ENCODE measurements at regions not wholly inside any gene's neighbourhood (a gene's known extent, or its start where the extent isn't known, plus 50 kb on each side); places are given as distances from the start of the nearest gene placed in this dataset.
"Not testable (repeated sequence)": the region's sequence is repeated elsewhere in the genome, so short reads cannot be mapped to it uniquely, and the experiment has no call there.

DNA sequence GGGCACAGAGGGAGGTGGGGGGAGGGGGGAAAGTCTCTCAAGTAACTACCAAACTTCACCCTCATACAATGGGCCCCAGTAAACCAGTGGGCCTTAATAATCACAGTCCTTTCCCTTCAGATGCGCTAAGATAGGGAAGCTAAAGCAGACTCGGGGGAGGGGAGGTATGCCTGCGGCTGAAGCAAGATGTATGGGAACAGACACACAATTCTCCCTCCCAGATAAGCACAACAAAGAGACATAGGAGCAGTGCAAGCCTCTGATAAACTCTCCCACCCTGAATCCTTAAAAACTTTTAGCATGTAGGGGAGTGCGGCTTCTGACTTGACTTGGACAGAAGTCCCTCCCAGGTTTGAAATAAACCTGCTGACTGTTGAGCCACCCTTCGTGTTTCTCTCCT is 54.7 kb downstream of the PROP1 start:
- in situ Hi-C loops (cut with MboI; ENCODE audit: low sequenced_read_pairs): not testable (repeated sequence)

GRCh38 chr5:177939246-177940171 is 56.5 kb downstream of the PROP1 start:
- in situ Hi-C loops (cut with MboI; ENCODE audit: low sequenced_read_pairs): not testable (repeated sequence)

DNA sequence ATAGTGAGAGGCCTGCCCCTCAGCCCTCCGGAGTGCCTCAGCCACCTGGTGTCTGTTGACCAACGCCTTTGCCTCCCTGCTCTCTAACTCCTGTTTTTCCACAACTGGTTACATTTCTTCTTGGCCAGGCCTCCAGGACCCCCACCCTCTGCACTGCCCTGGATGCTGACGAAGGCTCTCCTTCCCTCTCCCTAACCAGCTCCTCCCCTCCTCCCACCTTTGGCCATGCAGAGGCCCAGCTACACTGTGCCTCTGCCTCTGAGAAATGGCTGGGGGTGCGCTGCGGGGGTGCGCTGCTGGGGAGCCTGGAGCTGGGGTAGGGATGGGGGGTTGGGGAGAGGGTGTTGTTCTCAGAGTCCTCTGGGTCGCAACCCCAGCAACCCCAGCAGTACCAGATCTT is 57.3 kb downstream of the PROP1 start:
- in situ Hi-C loops (cut with MboI; ENCODE audit: low sequenced_read_pairs): not testable (repeated sequence)

DNA sequence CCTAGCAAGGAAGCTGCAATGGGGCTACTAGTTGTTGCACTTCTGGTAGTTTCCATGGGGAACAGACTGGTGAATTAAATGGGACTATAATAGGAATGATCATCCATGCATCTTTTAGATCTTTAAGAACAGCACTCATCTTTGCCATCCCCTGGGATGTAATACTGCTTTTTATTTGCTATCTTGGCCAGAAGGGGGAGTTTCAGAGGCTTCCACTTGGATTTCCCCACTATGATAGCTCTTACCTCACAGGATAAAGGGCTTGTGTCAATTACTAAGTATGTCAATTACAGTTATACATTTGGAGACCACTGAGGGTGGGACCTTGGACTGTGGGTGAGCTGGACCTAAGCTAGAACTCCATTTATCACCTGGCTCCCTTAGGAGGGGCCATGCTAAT is 61.8 kb downstream of the PROP1 start:
- in situ Hi-C loops (cut with MboI; ENCODE audit: low sequenced_read_pairs): not testable (repeated sequence)

DNA sequence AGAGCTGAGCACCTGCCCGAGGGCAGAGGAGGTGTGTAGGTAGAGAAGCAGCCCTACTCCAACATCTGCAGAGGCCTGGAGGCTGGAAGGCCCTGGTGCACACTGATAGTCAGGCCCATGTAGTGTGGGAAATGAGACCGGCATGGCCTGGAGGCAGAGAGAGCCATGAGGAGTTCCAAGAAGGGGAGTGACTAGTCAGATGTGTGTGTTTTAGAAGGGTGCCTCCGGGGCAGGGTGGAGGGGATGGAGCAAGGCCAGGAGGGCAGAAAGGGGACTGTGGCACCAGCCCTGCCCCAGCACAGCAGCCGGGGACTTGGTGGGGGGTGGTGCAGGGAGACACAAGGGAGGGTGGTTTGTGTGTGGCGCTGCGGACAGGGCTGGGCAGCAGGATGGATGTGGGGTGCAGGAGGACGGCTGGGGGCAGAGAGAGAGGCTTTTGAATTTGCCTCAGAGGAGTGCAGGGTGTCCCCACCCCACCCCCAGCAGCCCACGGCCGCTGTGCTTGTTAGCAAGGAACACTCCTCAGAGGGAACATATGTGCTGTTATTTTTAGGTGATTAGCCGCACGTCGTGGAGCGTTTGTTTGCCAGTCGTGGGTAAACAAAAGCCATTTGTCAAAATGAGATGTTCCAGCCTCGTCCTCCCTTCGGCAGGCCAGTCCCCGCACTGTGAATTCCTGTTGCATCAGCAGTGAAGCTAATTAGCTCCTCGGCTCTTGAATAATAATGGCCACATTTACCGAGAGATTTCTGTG is 65.6 kb downstream of the PROP1 start:
- in situ Hi-C loops (cut with MboI; ENCODE audit: low sequenced_read_pairs): not testable (repeated sequence)

DNA sequence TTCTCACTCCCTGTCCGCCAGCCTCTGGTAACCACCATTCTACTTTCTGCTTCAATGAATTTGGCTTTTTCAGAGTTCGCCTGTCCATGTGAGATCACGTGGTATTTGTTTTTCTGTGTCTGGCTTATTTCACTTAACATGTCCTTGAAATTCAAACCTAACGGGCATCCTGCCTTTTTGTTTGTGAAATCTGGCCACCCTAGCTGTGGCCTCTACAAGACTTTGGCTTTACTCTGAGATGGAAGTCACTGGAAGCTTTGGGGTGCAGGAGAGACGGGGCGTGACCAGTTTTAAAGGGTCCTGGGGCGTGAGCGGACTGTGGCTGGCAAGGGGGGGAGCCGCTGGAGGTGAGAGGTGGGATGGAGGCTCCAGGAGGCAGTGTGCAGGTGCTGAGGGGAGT is 66.4 kb downstream of the PROP1 start:
- in situ Hi-C loops (cut with MboI; ENCODE audit: low sequenced_read_pairs): not testable (repeated sequence)

GRCh38 chr5:177927500-177927899 is 68.5 kb downstream of the PROP1 start:
- in situ Hi-C loops (cut with MboI; ENCODE audit: low sequenced_read_pairs): not testable (repeated sequence)

DNA sequence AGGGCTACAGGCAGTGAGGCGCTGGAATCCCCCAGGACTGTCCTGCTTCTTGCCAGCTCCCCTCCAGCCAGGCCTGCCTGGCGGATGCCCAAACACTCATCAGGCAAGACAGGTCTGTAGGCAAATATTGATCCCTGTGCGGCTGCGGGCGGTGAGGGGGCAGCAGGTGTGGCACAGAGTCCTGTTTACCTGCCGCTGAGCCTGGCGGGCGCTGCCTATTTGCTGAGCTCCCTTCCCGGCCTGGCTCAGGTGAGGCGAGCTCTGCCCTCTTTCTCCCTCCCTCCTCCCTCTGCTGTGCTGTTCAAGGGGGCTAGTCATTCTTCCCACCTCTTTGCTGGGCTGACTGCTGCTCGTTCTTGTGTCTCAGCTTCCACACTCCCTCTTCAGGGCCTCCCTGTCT is 71.5 kb downstream of the PROP1 start:
- in situ Hi-C loops (cut with MboI; ENCODE audit: low sequenced_read_pairs): loop anchor here (25.0 kb wide), 1 partner anchor 1987 kb away; no protein-coding TSS in a partner anchor

DNA sequence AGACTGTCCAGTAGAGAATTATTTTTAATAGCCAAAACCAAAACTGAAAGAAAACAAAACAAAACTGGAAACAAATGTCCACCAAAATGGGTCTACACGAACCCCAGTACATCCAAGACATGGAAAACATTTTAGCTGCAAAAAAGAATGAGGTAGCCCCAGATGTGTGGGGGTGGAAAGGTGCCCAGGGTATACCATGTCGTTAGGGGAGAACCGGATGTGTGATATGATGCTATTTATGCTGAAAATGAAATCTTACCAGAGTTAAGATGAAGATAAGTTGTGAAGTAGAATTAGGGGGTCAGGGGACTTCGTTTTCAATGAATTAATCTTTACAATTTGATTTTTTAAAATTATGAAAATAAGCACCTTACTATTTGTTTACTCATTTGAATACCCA is 72.2 kb downstream of the PROP1 start:
- in situ Hi-C loops (cut with MboI; ENCODE audit: low sequenced_read_pairs): loop anchor here (25.0 kb wide), 1 partner anchor 1987 kb away; no protein-coding TSS in a partner anchor

DNA sequence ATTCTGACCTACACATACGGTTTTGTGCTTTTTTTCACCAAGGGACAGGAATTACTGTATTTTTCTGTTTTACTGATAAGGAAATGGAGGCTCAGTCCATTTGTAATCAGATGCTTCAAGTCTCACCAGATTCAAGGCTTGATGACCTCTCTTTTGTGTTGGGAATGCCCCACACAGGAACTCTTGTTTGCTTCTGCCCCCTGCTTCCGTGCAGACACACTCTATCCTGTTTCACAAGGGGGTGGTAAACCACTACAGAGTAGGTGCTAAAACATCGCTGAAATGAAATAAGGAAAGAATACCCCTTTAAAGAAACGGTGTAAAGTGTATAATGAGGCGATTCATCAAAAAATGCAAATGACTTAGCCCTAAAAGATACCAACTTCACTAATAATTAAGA is 72.9 kb downstream of the PROP1 start:
- in situ Hi-C loops (cut with MboI; ENCODE audit: low sequenced_read_pairs): loop anchor here (25.0 kb wide), 1 partner anchor 1986 kb away; no protein-coding TSS in a partner anchor

- in situ Hi-C loops (cut with MboI; ENCODE audit: low sequenced_read_pairs): loop anchor here (25.0 kb wide), 1 partner anchor 1972 kb away; no protein-coding TSS in a partner anchor
Observed at GRCh38 chr5:177909261-177909660, 86.8 kb downstream of the PROP1 start.

GRCh38 chr5:177902806-177903205 is 93.2 kb downstream of the PROP1 start:
- in situ Hi-C loops (cut with MboI; ENCODE audit: low sequenced_read_pairs): loop anchor here (25.0 kb wide), 1 partner anchor 1966 kb away; no protein-coding TSS in a partner anchor

- in situ Hi-C loops (cut with MboI; ENCODE audit: low sequenced_read_pairs): loop anchor here (25.0 kb wide), 1 partner anchor 1963 kb away; no protein-coding TSS in a partner anchor
Observed at GRCh38 chr5:177900066-177900465, 96.0 kb downstream of the PROP1 start.

GRCh38 chr5:177894681-177895453 is 101.2 kb downstream of the PROP1 start:
- in situ Hi-C loops (cut with MboI; ENCODE audit: low sequenced_read_pairs): not testable (repeated sequence)

GRCh38 chr5:177892357-177892665 is 103.7 kb downstream of the PROP1 start:
- in situ Hi-C loops (cut with MboI; ENCODE audit: low sequenced_read_pairs): not testable (repeated sequence)

DNA sequence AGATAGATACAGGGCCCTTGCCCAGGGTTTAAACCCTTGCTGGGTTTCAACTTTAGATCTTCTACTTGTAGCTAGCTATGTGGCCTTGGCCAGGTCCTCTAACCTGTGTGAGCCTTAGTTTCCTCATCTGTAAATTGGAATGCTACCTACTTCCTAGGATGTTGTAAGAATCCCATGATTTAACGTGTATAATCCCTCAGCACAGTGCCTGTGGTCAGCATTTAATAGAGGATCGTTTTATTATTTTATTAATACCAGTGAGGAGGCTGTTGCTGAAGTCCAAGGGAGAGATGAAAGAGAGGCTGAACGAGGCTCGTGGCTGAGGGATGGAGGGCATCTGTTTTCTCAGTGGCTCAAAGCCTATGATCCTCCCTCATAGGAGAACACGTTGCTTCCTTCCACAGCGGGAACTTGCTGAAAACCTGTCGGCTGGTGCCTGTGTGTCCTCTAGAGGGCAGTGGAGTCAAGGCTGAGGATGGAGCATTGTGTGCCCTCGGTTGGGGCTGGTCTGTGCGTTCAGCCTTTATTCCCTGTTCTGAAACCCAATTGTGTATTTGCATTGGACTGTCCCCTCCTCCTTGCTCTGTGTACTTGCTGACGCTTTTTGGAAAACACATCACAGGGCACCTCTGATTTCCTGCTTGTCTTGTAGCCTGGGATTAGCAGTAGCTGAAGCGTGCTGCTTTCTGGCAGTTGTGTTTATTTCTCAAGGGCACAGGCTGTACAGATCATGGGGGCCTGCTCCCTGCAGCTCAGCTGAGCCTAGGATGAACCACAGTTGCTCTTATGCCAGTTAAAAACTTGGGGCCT is 104.3 kb downstream of the PROP1 start:
- in situ Hi-C loops (cut with MboI; ENCODE audit: low sequenced_read_pairs): not testable (repeated sequence)

GRCh38 chr5:177883295-177883694 is 100.6 kb upstream of the FAM153A start:
- in situ Hi-C loops (cut with MboI; ENCODE audit: low sequenced_read_pairs): not testable (repeated sequence)

GRCh38 chr5:177875900-177876238 is 93.2 kb upstream of the FAM153A start:
- in situ Hi-C loops (cut with MboI; ENCODE audit: low sequenced_read_pairs): not testable (repeated sequence)

- in situ Hi-C loops (cut with MboI; ENCODE audit: low sequenced_read_pairs): not testable (repeated sequence)
Observed at GRCh38 chr5:177875013-177875899, 92.6 kb upstream of the FAM153A start.
